HG03432 (cell line): ENCODE measurements at regions not wholly inside any gene's neighbourhood (a gene's known extent, or its start where the extent isn't known, plus 50 kb on each side); places are given as distances from the start of the nearest gene placed in this dataset.

Experiments used
- ATAC-seq: cut with Tn5 transposase; IDR thresholded peaks from one replicate; pipeline ENCODE4 v1.9.1; 2021; ENCODE audit warnings: mild to moderate bottlenecking, moderate library complexity; ENCODE audit not compliant: unreplicated experiment

DNA sequence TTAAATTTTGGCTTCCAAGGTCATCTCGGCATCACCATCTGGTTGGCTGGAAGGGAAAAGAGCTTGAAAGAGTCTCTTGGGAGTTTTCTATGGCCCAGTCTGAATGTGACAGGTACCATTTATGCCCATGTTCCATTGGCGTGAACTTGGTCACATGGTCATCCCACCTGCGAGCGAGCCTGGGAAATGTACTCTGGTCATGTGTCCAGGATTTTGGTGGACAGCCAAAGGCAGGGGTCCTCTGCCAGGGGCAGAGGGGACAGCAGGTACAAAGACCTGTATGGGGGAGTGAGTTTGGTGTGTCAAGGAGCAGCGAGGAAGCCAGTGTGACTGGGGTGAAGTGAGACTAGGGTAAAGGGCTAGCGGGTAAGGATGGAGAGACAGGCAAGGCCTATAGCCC lies 112.6 kb downstream of the CDC5L start:
- ATAC-seq, result no peak

DNA sequence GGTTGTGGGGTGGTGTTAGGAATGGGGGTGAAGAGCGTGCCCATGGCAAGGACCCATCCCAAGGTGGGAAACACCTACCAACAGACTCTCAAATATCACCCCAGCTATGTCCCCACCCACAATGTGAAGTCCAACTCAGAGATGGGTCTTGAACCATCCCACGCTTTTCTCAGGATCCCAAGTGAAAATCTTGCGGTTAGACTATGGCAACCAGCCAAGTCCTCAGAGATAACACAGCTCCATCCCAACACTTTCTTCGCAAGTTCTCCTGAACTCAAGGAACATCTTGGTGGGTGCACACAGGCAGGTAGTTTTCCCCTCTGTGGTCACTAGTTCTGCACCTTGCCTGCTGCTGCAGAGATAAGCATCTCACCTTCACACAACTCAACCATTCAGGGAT lies 116.0 kb downstream of the CDC5L start:
- ATAC-seq, result no peak

DNA sequence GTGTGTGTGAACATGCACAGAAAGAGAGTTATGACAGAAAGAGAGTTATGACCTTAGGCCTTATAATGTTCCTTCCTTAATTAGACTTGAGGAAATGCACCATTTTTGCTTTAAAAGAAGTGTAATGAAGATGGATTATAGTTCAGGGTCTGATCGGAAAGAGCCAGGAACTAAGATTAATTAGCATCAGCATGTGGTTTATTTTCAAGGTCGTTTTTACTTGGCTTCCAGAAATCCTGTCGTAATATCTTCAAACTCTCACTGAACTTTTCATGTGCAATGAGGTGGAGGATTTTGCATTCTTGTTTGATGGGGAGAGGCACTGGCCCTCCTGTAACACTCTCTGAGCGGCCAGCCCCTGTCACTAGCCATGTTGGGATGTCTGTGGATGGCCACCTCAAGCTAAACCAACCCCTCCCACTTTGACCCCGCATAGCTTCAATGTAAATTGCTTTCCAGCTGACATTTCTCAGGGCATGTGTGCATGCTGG lies 116.8 kb downstream of the CDC5L start:
- no peak for ATAC-seq

DNA sequence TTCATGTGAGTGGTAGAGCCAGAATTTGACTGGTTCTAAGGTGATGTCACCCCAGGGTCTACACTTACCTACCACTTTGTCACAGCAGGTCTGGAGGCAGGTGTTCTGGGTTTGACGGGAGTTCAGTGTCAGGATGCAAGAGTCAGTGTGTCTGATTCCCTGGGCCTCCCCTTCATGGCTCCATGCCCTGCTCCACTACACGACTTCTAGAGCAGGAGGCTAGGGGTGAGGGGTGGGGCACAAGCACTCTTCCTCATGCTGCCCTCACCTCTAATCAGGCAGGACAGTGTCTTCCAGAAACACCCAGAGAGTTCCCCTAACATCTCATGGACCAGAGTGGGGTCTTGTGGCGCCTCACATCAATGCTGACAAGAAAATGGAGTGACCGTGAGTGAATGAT lies 118.2 kb downstream of the CDC5L start:
- no peak for ATAC-seq

DNA sequence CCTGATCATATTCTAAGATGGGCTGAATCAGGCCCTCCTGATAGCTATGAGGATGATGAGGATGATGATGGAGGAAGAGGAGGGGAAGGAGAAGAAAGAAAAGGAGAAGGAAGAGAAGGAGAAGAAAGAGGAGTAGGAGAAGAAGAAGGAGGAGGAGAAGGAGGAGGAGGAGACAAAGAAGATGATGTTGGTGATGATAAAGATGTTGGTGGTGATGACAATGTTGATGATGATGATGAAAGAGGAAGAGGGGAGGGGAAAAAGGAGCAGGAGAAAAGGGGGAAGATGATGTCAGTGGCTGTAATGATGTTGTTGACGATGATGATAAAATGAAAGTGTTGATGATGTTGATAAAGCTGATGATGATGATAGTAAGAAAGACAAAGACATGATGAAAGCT lies 119.5 kb downstream of the CDC5L start:
- no peak for ATAC-seq

DNA sequence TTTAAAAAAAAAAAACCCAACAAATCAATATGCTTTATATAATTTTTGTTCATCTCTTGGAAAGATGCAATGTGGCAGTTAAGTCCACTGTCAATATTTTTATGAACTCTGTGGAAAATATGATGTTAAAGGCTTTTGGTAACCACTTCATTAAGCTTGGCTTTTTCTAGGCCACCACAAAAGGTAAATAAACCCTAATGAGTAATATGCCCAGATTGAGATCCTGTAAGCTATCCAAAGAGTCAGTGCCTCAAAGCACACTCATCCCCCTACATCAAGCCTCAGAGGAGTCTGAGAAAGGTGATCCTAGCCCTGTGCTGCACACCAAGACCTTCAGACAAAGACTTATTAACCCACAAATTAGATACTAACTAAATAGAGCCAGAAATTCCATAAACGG lies 121.1 kb downstream of the CDC5L start:
- ATAC-seq, result no peak

DNA sequence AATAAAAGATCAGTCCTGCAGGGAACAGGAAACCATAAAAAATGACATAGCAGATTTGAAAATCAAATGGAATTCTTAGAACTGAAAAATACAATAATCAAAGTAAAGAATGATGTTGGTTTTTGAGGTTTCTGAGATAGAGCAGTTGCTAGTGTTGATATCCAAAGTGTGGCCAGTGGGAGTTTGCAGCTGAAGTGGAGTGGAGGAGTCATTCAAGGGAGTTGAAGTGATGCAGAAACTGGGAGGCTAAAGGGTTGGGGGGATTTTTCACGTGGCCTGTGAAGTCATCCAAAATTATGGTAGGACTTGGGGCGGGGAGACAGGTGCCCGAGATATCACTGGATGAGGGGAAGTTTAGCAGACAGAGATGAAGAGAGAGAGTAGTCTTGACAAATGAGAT lies 123.6 kb downstream of the CDC5L start:
- no peak for ATAC-seq

DNA sequence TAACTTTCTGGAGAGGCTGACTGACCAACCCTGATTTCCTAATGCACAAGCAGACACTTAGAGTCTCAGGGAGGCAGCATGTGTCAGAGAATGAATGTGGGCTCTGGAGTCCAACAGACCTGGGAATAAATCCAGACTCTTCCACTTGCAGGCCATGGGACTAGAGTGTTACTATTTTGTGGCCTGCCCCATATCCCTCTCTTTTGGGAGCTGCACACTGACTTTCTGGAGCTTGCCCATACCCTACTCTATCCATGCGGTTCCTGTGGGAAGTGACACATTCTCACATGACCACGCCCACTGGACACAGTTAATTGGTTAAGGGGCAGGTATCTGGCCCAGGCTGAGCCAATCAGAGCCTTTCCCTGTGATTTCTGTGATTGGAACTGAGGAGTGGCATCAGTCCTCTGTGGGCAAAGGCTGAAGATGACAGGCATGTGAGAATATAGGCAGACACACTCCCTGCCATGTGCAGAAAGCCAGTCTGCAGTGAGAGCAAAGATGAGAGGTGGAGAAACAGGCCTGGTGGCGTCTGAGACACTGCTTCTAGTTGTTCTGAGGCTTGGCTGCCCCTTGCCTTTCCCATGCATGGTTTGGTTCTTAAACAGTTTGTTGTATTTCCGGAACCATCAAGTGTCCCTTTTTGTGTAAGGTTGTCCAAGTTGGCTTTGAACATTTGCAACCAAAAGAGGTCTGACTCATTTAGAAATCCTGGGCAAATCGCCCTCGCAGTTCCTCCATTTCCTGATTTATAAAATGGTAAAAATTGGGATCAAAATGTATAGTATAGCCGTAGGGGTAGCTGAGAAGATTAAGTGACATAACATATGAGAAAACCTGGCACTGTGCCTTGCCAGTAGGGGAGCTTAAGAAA lies 125.6 kb downstream of the CDC5L start:
- no peak for ATAC-seq

DNA sequence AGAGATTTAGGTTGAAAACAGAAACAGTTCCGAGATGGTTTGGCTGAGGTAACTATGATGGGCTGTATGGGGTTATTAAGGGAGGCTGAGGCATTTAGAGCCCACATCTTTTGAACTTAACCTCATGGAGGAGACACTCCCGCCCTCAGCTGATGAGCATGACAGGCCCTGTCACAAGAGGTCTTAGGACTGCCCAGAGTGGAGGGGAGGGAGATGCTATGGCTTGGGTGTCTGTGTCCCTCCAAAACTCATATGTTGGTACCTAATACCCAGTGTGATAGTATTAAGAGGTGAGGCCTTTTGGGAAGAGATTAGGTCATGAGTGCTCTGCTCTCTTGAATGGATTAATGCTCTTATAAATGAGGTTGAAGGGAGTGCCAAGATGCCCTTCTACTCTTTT lies 126.6 kb downstream of the CDC5L start:
- ATAC-seq, result no peak

DNA sequence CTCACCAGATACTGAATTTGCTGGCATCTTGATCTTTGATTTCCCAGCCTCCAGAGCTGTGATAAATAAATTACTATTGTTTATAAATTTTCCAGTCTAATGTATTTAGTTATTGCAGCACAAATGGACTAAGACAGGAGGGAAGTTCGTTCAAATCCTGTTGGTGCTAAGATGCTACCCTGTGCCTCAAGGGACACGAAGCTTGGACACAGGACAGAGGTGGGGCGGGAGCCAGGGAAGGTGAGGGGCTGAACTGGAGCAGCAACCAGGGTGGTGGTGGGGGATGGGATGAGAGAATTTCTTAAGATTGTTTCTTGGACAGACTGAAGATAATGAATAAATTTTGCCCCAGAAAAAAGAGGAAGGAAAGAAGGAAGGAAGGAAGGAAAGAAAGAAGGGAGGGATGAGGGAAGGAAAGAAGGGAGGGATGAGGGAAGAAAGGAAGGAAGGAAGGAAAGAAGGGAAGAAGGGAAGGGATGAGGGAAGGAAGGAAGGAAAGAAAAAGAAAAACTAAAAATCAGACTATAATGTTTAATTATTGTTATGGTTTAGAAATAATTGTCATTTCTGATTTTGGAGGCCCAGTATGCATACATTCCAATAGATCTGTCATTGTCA lies 127.2 kb downstream of the CDC5L start:
- no peak for ATAC-seq

DNA sequence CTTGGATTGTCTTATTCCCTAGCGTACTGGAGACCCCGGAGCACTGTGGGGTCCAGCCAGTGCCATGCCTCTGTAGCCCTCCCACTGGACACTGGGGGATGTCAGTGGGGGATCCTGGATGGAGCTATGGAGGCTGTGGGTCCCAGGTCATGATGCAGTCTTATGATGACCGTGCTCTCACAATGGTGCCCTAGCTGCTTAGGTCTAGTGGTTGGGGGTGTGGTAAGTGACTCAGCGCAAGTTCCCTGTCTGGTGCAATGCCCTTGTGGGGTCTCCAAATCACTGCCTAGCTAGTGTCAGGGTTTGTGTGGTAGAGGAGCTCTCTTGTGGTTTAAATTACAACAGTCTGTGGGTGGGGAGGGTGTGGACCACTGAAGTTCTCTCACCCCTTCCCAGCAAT lies 135.4 kb downstream of the CDC5L start:
- no peak for ATAC-seq

DNA sequence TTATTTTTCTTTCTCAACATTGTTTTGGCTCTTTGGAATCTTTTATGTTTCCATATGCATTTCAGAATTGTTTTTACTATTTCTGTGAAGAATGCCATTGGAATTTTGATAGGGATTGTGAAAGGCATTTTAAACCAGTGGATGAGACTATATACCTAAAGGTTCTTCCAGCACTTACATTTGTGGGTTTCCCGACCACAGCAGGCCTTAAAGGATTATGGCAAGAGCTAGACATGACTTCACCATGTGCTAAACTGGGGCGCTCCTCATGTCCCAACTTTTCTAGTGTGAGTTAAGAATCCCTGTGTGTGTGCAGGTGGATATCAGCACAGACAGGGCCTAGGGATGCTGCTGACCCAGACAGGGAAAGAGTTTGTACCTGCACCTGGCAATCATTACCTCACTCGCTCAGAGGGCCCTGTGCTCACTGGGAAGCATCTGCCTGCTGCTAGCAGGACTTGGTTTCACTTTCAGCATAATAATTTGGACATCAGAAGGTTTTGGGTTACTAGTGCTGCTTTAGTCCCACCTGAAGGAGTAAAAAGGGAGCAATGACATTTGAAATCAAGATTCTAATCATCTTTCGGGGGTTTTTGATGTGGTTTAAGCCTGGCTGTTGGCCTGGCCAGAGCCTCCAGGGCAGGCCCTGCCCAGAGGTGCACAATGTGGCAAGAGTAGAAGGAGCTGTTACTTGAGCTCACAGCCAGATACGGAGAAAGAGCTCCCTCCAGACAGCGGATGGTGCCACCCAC lies 137.1 kb downstream of the CDC5L start:
- ATAC-seq, result no peak

DNA sequence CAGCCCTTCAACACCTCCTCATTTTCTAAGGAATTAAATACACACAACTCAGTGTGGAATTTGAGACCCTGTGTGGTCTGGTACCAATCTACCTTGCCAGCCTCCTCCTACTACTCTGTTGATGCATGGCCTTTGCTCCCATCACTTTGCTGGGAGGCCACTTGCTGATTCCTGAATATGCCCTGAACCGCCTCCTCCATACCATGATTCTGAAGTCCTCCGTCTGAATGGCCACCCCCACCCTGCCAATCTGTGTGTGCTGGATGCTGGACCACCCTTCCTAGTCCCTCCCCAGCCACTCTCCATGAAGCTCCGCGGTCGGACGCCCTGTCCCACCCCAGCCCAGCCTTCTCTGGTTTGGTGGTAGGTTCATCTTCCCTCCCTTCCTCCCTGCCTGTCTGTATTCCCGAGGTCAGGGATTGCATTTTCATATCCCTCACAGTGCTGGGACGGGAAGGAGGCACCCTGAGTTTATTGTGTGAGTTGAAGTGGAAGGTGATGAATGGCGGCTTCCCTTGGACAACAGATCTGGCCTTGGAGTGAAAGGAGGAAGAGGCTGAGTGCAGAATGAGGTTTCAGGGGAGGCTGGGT lies 138.3 kb downstream of the CDC5L start:
- no peak for ATAC-seq

DNA sequence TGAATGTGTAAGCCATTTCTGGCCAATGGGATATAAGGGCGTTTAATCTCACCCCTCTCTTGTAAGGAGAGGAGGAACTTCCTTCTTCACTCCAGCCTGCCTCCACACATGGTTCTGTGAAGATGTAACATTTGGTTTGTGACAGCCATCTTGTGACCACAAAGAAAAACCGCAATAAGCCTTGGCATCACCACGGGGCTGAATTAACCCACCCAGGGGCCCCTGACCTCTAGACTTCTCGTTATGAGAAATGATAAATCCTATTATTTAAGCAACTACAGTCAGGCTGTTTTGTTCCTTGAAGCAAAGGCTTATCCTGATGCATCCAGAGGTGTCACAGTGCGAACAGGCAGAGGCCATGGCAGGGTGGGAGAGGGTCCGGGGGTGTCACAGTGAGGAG lies 139.7 kb downstream of the CDC5L start:
- no peak for ATAC-seq

DNA sequence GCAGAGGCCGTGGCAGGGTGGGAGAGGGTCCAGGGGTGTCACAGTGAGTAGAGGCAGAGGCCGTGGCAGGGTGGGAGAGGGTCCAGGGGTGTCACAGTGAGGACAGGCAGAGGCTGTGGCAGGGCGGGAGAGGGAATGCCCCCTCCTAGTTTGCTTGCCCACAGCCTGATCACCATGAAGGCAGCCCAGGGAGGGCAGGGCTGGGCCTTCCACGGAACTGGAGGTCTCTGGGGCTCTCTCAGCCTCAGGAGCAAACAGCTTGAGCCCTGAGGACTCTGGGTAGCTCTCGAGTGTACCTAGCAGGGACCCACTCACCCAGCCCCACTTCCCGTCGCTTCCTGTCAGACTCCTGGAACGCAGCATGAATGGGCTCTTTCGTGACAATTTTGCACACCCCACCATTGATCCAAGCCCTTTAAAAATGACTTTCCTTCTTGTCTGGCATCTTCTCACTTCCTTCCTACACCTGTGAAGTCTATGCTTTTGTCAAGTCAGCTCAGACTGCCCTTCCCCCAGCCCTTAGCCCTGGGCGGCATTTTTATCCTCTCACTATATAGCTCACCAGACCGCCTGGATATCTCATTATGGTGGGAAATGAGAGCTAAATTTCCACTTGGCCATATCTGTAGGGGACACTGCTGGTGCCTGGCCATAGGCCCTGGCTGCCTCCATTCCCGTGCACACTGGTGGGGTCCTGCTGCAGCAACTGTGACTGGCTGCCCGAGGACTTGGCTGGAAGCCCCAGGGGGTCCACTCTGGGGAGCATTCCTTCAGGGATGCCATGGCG lies 140.3 kb downstream of the CDC5L start:
- no peak for ATAC-seq

DNA sequence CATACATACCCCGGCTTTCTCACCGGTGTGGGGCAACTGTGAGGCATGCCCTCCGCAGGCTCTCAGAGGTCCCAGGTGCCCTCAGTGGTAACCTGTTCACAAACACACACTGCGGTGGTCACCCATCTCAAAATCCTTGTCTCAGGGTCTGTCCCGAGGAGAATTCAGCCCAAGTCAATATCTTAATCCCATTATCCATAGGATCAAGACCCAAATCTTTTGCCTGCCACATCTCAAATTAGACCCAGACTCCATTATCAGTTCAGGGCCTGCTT lies 140.8 kb downstream of the CDC5L start:
- no peak for ATAC-seq

DNA sequence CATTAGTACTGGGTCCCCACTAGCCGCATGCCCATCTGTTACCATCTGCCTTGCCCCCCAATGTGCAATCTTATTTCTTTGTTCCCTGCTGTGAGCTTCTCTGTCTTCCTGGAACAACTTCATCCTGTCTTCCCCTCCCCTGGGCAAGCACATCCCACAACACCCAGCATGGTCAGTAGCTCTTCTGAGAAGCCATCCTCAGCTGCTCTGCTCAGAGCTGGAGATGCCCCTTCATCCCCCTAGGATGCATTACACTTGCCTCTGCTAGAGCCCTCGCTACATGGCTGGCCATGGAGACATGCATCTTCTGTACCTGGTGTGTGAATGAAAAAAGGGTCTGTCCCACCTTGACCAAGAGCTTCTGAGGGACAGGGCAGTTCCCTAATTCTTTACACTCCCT lies 141.2 kb downstream of the CDC5L start:
- ATAC-seq, result no peak

DNA sequence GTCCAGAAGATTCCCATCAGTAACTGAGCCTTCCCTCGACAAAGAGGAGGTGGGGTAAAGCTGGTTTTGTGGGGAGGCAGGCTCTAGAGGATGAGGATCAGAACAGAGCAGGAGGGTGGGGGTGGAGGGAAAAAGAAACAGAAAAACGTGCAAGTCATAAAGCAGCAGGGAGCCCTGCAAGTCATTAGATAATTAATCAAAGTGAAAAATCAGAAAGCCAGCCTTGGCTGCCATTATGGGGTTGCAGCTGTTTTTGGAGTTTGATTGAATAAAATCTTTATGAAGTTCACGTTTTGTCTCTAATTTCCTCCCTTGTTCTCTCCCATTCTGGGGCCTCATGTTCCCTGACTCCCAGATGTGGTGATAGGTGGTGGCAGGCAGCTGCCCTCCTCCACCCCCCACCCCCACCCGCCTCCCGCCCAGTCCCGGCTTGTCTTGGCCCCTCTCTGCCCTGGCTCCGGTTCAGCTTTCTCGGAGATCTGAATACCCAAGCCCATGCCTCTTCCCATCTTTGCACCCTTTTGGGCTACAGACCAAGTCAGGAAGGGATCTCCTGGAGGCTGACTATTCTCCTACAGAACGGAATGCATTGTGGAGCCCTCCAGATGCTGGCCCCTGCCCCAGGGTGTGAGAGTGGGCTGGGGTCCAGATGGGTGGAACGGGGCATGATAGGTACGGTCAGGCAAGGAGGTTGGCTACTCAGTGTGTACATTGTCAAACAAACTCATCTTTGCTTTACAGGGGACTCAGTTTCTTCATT lies 141.8 kb downstream of the CDC5L start:
- no peak for ATAC-seq

DNA sequence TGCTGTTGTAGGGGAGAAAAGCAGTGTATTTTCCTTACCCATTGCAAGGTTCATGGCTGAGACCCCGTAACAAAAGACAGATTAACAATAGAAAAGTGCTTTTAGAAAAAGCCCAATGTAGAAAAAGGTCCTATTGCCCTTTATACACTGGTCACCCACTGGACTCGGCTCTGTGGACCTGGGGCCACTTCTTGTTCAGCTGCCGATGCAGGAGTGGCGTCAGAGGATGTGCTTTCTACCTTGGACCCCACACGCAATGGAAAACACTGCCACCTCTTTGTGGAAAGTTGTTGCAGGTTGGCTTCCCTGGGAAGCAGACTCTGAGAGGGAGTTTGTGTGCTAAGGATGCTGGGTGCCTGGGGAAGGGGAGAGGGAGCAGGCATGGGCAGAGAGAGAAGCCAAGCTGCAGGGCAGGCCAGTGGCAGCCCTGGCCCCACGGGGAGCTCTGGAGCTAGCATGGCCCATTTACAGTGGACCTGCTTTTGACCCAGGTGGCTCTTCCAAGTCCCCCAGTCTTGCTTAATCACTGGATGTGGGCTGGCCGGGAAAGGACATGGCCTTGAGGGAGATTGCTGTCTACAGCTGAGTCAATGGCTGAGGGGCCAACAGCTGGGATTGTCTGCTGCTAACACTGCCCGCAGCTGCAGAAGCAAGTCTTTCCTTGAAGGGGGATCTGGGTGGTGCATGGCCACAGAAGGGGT lies 142.9 kb downstream of the CDC5L start:
- ATAC-seq, result no peak

DNA sequence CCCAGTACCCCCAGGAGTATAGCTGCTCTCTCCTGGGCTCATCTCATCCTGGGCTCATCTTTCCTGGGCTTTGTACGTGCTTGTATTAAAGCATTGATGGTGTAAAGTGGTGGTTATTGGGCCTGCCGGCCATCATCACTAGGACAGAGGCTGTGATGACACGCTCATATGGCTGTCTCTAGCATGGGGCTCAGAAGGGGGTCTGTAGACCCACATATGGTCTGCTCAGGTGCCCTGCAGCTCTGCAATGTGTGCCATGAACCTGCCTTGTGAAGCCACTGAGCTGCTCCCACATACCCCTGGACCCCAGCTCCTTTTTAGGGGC lies 143.4 kb downstream of the CDC5L start:
- ATAC-seq, result no peak
